Uterus (tissue), 2 donors: ENCODE measurements at regions not wholly inside any gene's neighbourhood (a gene's known extent, or its start where the extent isn't known, plus 50 kb on each side); places are given as distances from the start of the nearest gene placed in this dataset.

Source experiments
- POLR2A ChIP-seq, 2 donors: fragments of 450-650 bp; IDR thresholded peaks; one replicate each; pipeline ENCODE4 v1.6.1; 2016; ENCODE audit warnings: antibody characterized with exemption in 2 of 2, mild to moderate bottlenecking in 1 of 2, moderate library complexity in 1 of 2
- TF ChIP-seq, protein P1 (sequence below), 4 experiments: fragments of 200-600 bp in 2 of 4; fragments of 450-650 bp in 2 of 4; sonication (generic) in 2 of 4; IDR thresholded peaks; one replicate each; pipeline ENCODE4 v1.5.1; 2016 to 2019; ENCODE audit warnings: antibody characterized with exemption in 4 of 4, mild to moderate bottlenecking in 2 of 4, moderate library complexity in 1 of 4

DNA sequence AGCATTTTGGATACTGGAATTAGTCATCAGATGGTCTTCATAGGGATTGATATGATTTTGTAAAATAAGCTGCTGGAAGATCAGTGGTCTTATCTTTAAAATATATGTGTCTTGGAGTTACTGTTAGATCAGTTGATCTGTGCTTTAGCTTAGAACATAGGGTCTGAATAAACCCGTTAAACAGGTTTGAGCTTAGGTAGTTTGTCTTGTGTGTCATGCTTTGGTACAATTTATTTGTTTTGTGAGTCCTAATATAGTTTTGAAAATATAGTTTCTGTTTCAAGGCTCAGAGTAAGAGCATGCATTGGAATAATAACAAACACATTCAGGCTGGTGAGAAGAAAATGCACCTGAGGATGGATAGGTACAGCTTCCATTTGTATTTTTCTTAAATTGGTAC lies 505.0 kb downstream of the SLC16A7 start:
- TF ChIP-seq, protein P1, sequence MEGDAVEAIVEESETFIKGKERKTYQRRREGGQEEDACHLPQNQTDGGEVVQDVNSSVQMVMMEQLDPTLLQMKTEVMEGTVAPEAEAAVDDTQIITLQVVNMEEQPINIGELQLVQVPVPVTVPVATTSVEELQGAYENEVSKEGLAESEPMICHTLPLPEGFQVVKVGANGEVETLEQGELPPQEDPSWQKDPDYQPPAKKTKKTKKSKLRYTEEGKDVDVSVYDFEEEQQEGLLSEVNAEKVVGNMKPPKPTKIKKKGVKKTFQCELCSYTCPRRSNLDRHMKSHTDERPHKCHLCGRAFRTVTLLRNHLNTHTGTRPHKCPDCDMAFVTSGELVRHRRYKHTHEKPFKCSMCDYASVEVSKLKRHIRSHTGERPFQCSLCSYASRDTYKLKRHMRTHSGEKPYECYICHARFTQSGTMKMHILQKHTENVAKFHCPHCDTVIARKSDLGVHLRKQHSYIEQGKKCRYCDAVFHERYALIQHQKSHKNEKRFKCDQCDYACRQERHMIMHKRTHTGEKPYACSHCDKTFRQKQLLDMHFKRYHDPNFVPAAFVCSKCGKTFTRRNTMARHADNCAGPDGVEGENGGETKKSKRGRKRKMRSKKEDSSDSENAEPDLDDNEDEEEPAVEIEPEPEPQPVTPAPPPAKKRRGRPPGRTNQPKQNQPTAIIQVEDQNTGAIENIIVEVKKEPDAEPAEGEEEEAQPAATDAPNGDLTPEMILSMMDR (IDR thresholded peaks at IDR 0.05), result no peak
- no peak for TF ChIP-seq POLR2A (IDR thresholded peaks at IDR 0.05)
